IMR-90 (cell line): ENCODE measurements at regions not wholly inside any gene's neighbourhood (a gene's known extent, or its start where the extent isn't known, plus 50 kb on each side); places are given as distances from the start of the nearest gene placed in this dataset.

Experiments used
- ATAC-seq: fragments of 200-7000 bp; cut with Tn5 transposase; 2 replicates; pipeline ENCODE4 v1.9.1; 2020; ENCODE audit warnings: low read depth, mild to moderate bottlenecking, moderate library complexity
- BruUV-seq: library from RNA; stranded (reverse); fragments of 400-500 nt; replicated peaks from 2 replicates; lab custom pipeline; 2021; lab: Mats Ljungman, UMichigan
- CTCF ChIA-PET: fragments of 300-600 bp; formaldehyde crosslinking; extraction: SDS; loops from one replicate; lab custom pipeline; 2021; ENCODE audit warnings: antibody characterized with exemption; lab: Yijun Ruan, JAX
- POLR2A ChIA-PET: fragments of 300-600 bp; sonication (Branson Sonifier 250); formaldehyde crosslinking; loops from one replicate; lab custom pipeline; 2022; ENCODE audit warnings: antibody characterized with exemption; ENCODE audit not compliant: unreplicated experiment; lab: Charles Lee
- DNase-seq: peaks from one replicate; pipeline ENCODE4 v3.0.0; 2013
- H2AFZ ChIP-seq: replicated peaks from 2 replicates; pipeline ENCODE3; 2013; ENCODE audit warnings: low read length, mild to moderate bottlenecking; ENCODE audit not compliant: poor library complexity
- H2AK5ac ChIP-seq: 2 replicates; pipeline ENCODE4 v1.6.1; 2013; ENCODE audit warnings: low read depth, low read length, inconsistent platforms
- H2AK9ac ChIP-seq: replicated peaks from 2 replicates; pipeline ENCODE3; 2013; ENCODE audit warnings: mild to moderate bottlenecking, low read depth, low read length, moderate library complexity; ENCODE audit not compliant: poor library complexity
- H2BK120ac ChIP-seq: 2 replicates; pipeline ENCODE4 v1.6.1; 2013; ENCODE audit warnings: low read depth, low read length, inconsistent platforms
- H2BK15ac ChIP-seq: 3 replicates; pipeline ENCODE4 v1.6.1; 2013; ENCODE audit warnings: low read depth, low read length, inconsistent platforms
- H2BK20ac ChIP-seq: 2 replicates; pipeline ENCODE4 v1.6.1; 2013; ENCODE audit warnings: low read depth, mild to moderate bottlenecking, inconsistent platforms, low read length, moderate library complexity
- H2BK5ac ChIP-seq: 2 replicates; pipeline ENCODE4 v1.6.1; 2013; ENCODE audit warnings: mild to moderate bottlenecking, low read depth, low read length, inconsistent platforms; ENCODE audit not compliant: poor library complexity, severe bottlenecking
- H3K14ac ChIP-seq: replicated peaks from 2 replicates; pipeline ENCODE4 v1.6.1; 2013; ENCODE audit warnings: low read depth, low read length, inconsistent platforms
- H3K18ac ChIP-seq: 2 replicates; pipeline ENCODE4 v1.6.1; 2013; ENCODE audit warnings: low read depth, low read length, control low read depth
- H3K23ac ChIP-seq: 2 replicates; pipeline ENCODE4 v1.6.1; 2013; ENCODE audit warnings: low read depth, low read length, inconsistent platforms
- H3K27ac ChIP-seq: 2 replicates; pipeline ENCODE4 v1.5.1; 2013; ENCODE audit warnings: mild to moderate bottlenecking, control low read depth, low read length; ENCODE audit not compliant: insufficient read depth
- H3K27me3 ChIP-seq: 2 replicates; pipeline ENCODE4 v1.6.1; 2013; ENCODE audit warnings: low read length; ENCODE audit not compliant: control insufficient read depth, insufficient read depth
- H3K36me3 ChIP-seq: 2 replicates; pipeline ENCODE4 v1.6.1; 2013; ENCODE audit warnings: low read length, mixed read lengths; ENCODE audit not compliant: control insufficient read depth, insufficient read depth
- H3K4ac ChIP-seq: 2 replicates; pipeline ENCODE4 v1.6.1; 2013; ENCODE audit warnings: low read depth, low read length, inconsistent platforms
- H3K4me1 ChIP-seq: 2 replicates; pipeline ENCODE4 v1.6.1; 2013; ENCODE audit warnings: low read length, mixed read lengths; ENCODE audit not compliant: control insufficient read depth, insufficient read depth
- H3K4me2 ChIP-seq: 2 replicates; pipeline ENCODE4 v1.6.1; 2013; ENCODE audit warnings: low read depth, mild to moderate bottlenecking, control low read depth, low read length, moderate library complexity
- H3K4me3 ChIP-seq: 2 replicates; pipeline ENCODE4 v1.5.1; 2013; ENCODE audit warnings: low read depth, mild to moderate bottlenecking, control low read depth, low read length, moderate library complexity; ENCODE audit not compliant: insufficient read depth
- H3K56ac ChIP-seq: 2 replicates; pipeline ENCODE4 v1.6.1; 2013; ENCODE audit warnings: low read length, inconsistent platforms; ENCODE audit not compliant: insufficient read depth; ENCODE audit errors: extremely low read depth
- H3K79me1 ChIP-seq, 2 experiments: 2 replicates each; pipeline ENCODE4 v1.6.1; 2013; ENCODE audit warnings: low read length in 2 of 2, inconsistent platforms in 1 of 2, low read depth in 1 of 2
- H3K9ac ChIP-seq: 2 replicates; pipeline ENCODE4 v1.6.1; 2013; ENCODE audit warnings: low read depth, low read length, control low read depth
- H3K9me1 ChIP-seq: 2 replicates; pipeline ENCODE4 v1.6.1; 2013; ENCODE audit warnings: low read length, inconsistent platforms; ENCODE audit not compliant: insufficient read depth
- H3K9me3 ChIP-seq: 2 replicates; pipeline ENCODE4 v1.6.1; 2013; ENCODE audit warnings: low read length; ENCODE audit not compliant: control insufficient read depth, insufficient read depth
- H4K20me1 ChIP-seq: 2 replicates; pipeline ENCODE4 v1.6.1; 2013; ENCODE audit warnings: low read length, inconsistent platforms; ENCODE audit not compliant: insufficient read depth
- H4K5ac ChIP-seq: 2 replicates; pipeline ENCODE4 v1.6.1; 2013; ENCODE audit warnings: mild to moderate bottlenecking, low read depth, low read length, control low read depth
- H4K8ac ChIP-seq, 2 experiments: 2 replicates each; pipeline ENCODE4 v1.6.1; 2013; ENCODE audit warnings: low read depth in 2 of 2, low read length in 2 of 2, control low read depth in 1 of 2, inconsistent platforms in 1 of 2
- H4K91ac ChIP-seq: 2 replicates; pipeline ENCODE4 v1.6.1; 2013; ENCODE audit warnings: low read depth, low read length, inconsistent platforms; ENCODE audit not compliant: insufficient read depth
- BHLHE40 ChIP-seq: fragments of 150-350 bp; IDR thresholded peaks from 2 replicates; pipeline ENCODE4 v1.6.1; 2016; ENCODE audit warnings: mild to moderate bottlenecking, low read depth, low read length
- CEBPB ChIP-seq: IDR thresholded peaks from 2 replicates; pipeline ENCODE4 v1.6.1; 2012; ENCODE audit warnings: low read depth, low read length, improper control_type of control experiment
- FOS ChIP-seq: fragments of 150-350 bp; IDR thresholded peaks from 2 replicates; pipeline ENCODE4 v1.6.1; 2016; ENCODE audit warnings: low read depth, low read length
- MAFK ChIP-seq: IDR thresholded peaks from 2 replicates; pipeline ENCODE4 v1.6.1; 2012; ENCODE audit warnings: low read depth, low read length, improper control_type of control experiment
- MAZ ChIP-seq: IDR thresholded peaks from 2 replicates; pipeline ENCODE4 v1.6.1; 2012; ENCODE audit warnings: low read depth, mild to moderate bottlenecking, low read length, improper control_type of control experiment, moderate library complexity, borderline replicate concordance
- MXI1 ChIP-seq: IDR thresholded peaks from 2 replicates; pipeline ENCODE4 v1.6.1; 2012; ENCODE audit warnings: low read depth, mild to moderate bottlenecking, low read length, moderate library complexity, borderline replicate concordance
- NFE2L2 ChIP-seq: fragments of 150-350 bp; IDR thresholded peaks from 2 replicates; pipeline ENCODE4 v1.6.1; 2016; ENCODE audit warnings: low read depth, mild to moderate bottlenecking, low read length
- POLR2A ChIP-seq: IDR thresholded peaks from 2 replicates; pipeline ENCODE4 v1.6.1; 2012; ENCODE audit warnings: mild to moderate bottlenecking, low read depth, low read length
- RAD21 ChIP-seq: IDR thresholded peaks from 2 replicates; pipeline ENCODE4 v1.6.1; 2012; ENCODE audit warnings: low read length, improper control_type of control experiment
- RCOR1 ChIP-seq: IDR thresholded peaks from 2 replicates; pipeline ENCODE4 v1.6.1; 2012; ENCODE audit warnings: mild to moderate bottlenecking, low read length, improper control_type of control experiment; ENCODE audit not compliant: insufficient replicate concordance
- SMC3 ChIP-seq: fragments of 150-350 bp; IDR thresholded peaks from 2 replicates; pipeline ENCODE4 v1.6.1; 2016; ENCODE audit warnings: low read depth, mild to moderate bottlenecking, antibody characterized with exemption, low read length, moderate library complexity
- WGBS, 2 experiments: methylation state at CpG; one replicate each; pipeline versions ENCODE4 v1.1.5 to v1.1.7; 2013; ENCODE audit warnings: missing lambda C conversion rate in 2 of 2; ENCODE audit not compliant: insufficient read length in 1 of 2; ENCODE audit errors: extremely low coverage in 2 of 2; 5-methylcytosine and 5-hydroxymethylcytosine counted together
- dilution Hi-C: fragments of 300-500 bp; cut with HindIII; formaldehyde crosslinking; loops from one replicate; pipeline ENCODE4 v1.14.3; 2018; ENCODE audit warnings: low sequenced_read_pairs; ENCODE audit not compliant: unreplicated experiment
- in situ Hi-C: fragments of 300-500 bp; cut with MboI; formaldehyde crosslinking; loops from 3 replicates; pipeline ENCODE4 v1.14.3; 2019; ENCODE audit warnings: low sequenced_read_pairs, inconsistent platforms, mixed read lengths
- intact Hi-C: fragments of 100-400 bp; cut with micrococcal nuclease; formaldehyde crosslinking; loops from 2 replicates; pipeline ENCODE4 v1.10.0; 2022
- TF ChIP-seq, protein P1 (sequence below): conservative IDR thresholded peaks from 2 replicates; pipeline ENCODE4 v1.5.1; 2012; ENCODE audit warnings: mild to moderate bottlenecking, low read depth, low read length, improper control_type of control experiment
- TF ChIP-seq, protein P2 (sequence below): fragments of 150-350 bp; IDR thresholded peaks from 2 replicates; pipeline ENCODE4 v1.6.1; 2016; ENCODE audit warnings: low read depth, mild to moderate bottlenecking, low read length, moderate library complexity, borderline replicate concordance
- TF ChIP-seq, protein P3 (sequence below): fragments of 150-350 bp; IDR thresholded peaks from 2 replicates; pipeline ENCODE4 v1.6.1; 2017; ENCODE audit warnings: mild to moderate bottlenecking, antibody characterized with exemption, low read length, low read depth

DNA sequence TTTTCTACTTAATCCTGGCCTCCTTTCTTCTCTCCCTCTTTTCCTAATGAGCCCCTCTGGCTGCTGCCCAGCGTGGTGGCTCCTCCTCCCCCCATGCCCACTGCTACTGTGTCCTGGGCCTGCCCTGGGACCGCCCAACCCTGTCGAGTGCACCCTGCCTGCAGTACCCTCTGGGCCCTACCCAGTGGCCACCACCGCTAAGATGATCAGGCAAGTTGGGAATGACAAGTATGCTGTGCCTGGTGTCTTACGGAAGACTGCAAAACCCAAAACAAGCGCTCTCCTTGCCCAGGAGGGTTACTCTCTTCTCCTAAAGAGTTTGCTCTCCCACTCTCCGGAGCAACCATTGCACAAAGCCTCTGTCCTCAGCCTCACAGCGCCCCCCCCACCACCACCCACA is 273.7 kb downstream of the SYK start:
- Histone ChIP-seq H3K23ac (no peak overlapping the region), H4K20me1 (no peaks in the 10 kb centered on the region; the same call in 1 of the 2 replicates), H2BK15ac (no peak overlapping the region), H2AFZ (peak overlapping the region; percentile 18), H3K79me1 (no peaks in the 10 kb centered on the region), H3K27me3 (no peaks in the 10 kb centered on the region), H4K91ac (no peak overlapping the region), H3K4me2 (no peak overlapping the region), H4K5ac (no peak overlapping the region), H3K14ac (no peak overlapping the region), H3K56ac (no peak overlapping the region), H2BK120ac (0 out of 2 replicates have a peak overlapping the region, but pooled peaks have one; percentile 14), H3K4ac (0 out of 2 replicates have a peak overlapping the region, but pooled peaks have one; percentile 54), H3K36me3 (no peaks in the 10 kb centered on the region), H3K9me1 (0 out of 2 replicates have a peak, but pooled peaks cover 3% of the 10 kb centered on the region), H3K4me1 (peaks cover 17% of the 10 kb centered on the region), H3K18ac (no peak overlapping the region), H2BK20ac (no peak overlapping the region), H2AK9ac (no peak overlapping the region), H3K9me3 (no peaks in the 10 kb centered on the region), H3K27ac (no peak overlapping the region), H3K4me3 (no peak overlapping the region), H4K8ac (no peak overlapping the region), H2BK5ac (no peak overlapping the region), H3K9ac (no peak overlapping the region), H2AK5ac (peak overlapping the region; percentile 83)
- no TSS peak for BruUV-seq
- ATAC-seq (no peak), DNase-seq (no peak)
- 90% methylated on average over 2 of the region's 8 CpGs; no CpG with 5 or more reads in 1 of the 2 experiments for WGBS, 2 experiments
- dilution Hi-C loops (no loop called here), intact Hi-C loops (no loop called here), in situ Hi-C loops (no loop called here)
- TF ChIP-seq, protein P1, sequence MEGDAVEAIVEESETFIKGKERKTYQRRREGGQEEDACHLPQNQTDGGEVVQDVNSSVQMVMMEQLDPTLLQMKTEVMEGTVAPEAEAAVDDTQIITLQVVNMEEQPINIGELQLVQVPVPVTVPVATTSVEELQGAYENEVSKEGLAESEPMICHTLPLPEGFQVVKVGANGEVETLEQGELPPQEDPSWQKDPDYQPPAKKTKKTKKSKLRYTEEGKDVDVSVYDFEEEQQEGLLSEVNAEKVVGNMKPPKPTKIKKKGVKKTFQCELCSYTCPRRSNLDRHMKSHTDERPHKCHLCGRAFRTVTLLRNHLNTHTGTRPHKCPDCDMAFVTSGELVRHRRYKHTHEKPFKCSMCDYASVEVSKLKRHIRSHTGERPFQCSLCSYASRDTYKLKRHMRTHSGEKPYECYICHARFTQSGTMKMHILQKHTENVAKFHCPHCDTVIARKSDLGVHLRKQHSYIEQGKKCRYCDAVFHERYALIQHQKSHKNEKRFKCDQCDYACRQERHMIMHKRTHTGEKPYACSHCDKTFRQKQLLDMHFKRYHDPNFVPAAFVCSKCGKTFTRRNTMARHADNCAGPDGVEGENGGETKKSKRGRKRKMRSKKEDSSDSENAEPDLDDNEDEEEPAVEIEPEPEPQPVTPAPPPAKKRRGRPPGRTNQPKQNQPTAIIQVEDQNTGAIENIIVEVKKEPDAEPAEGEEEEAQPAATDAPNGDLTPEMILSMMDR = no peak
- no peak for TF ChIP-seq SMC3
- TF ChIP-seq, protein P2, sequence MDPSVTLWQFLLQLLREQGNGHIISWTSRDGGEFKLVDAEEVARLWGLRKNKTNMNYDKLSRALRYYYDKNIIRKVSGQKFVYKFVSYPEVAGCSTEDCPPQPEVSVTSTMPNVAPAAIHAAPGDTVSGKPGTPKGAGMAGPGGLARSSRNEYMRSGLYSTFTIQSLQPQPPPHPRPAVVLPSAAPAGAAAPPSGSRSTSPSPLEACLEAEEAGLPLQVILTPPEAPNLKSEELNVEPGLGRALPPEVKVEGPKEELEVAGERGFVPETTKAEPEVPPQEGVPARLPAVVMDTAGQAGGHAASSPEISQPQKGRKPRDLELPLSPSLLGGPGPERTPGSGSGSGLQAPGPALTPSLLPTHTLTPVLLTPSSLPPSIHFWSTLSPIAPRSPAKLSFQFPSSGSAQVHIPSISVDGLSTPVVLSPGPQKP = no peak
- no peak for TF ChIP-seq RAD21
- no peak for TF ChIP-seq POLR2A
- no peak for TF ChIP-seq CEBPB
- TF ChIP-seq MAZ = no peak
- no peak for TF ChIP-seq NFE2L2
- no peak for TF ChIP-seq BHLHE40
- no peak for TF ChIP-seq FOS
- no peak for TF ChIP-seq RCOR1
- TF ChIP-seq MXI1 = no peak
- TF ChIP-seq MAFK = no peak
- TF ChIP-seq, protein P3, sequence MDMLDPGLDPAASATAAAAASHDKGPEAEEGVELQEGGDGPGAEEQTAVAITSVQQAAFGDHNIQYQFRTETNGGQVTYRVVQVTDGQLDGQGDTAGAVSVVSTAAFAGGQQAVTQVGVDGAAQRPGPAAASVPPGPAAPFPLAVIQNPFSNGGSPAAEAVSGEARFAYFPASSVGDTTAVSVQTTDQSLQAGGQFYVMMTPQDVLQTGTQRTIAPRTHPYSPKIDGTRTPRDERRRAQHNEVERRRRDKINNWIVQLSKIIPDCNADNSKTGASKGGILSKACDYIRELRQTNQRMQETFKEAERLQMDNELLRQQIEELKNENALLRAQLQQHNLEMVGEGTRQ = no peak
- ChIA-PET CTCF (no interaction called here), POLR2A (no interaction called here)
